ENCODE measurements at regions not wholly inside any gene's neighbourhood (a gene's known extent, or its start where the extent isn't known, plus 50 kb on each side); places are given as distances from the start of the nearest gene placed in this dataset.
A peak's percentile ranks its signal among the peaks of the same experiment; 100 is the strongest.

DNA sequence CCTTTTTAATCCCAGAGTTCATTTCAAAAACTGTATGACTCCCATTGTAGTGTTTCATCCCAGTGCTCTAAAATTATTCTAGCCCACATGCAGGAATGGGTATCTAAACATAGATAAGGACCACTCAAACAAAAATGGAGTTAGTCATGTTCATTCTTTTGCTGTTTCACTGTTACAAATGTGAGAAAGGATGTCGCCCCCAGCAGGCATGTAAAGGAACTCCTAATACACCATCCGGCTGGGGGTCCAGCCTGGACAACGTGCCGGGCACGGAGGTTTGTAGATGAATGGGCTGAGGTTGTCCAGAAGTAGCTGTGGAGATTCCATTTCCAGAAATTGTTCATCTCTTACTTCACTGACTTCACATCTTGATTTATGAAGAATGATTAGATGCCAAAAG is 101.9 kb upstream of the RAB12 start:
- intact Hi-C loops (cut with micrococcal nuclease): no loop called here
- Histone ChIP-seq H3K27ac (ENCODE audit: low read depth, low read length) (no peak overlapping the region), H3K4me3 (replicated peaks in 1 of 2; ENCODE audit: low read depth in 1 of 2, low read length in 2 of 2) (no peak overlapping the region), H3K4me1 (ENCODE audit: control insufficient read depth in 1 of 2, insufficient read depth in 2 of 2, low read length in 2 of 2) (no peaks in the 10 kb centered on the region), H3K36me3 (ENCODE audit: control insufficient read depth in 1 of 2, insufficient read depth in 2 of 2, low read length in 2 of 2) (no peaks in the 10 kb centered on the region), H3K9me2 (ENCODE audit: insufficient read depth) (no peaks in the 10 kb centered on the region), H3K9ac (ENCODE audit: low read length) (no peak overlapping the region), H4K20me1 (ENCODE audit: insufficient read depth) (no peaks in the 10 kb centered on the region), H2AFZ (ENCODE audit: low read depth, low read length, poor library complexity, severe bottlenecking) (no peak overlapping the region), H3K79me2 (ENCODE audit: insufficient read depth, low read length) (no peaks in the 10 kb centered on the region), H3K27me3 (ENCODE audit: insufficient read depth, low read length) (0 out of 2 replicates have a peak, but pooled peaks cover under 1% of the 10 kb centered on the region), H3K9me3 (ENCODE audit: control insufficient read depth in 1 of 2, insufficient read depth in 1 of 2, low read depth in 1 of 2, low read length in 2 of 2) (no peaks in the 10 kb centered on the region), H3K4me2 (ENCODE audit: low read length) (no peak overlapping the region)
- TF ChIP-seq, protein P1, sequence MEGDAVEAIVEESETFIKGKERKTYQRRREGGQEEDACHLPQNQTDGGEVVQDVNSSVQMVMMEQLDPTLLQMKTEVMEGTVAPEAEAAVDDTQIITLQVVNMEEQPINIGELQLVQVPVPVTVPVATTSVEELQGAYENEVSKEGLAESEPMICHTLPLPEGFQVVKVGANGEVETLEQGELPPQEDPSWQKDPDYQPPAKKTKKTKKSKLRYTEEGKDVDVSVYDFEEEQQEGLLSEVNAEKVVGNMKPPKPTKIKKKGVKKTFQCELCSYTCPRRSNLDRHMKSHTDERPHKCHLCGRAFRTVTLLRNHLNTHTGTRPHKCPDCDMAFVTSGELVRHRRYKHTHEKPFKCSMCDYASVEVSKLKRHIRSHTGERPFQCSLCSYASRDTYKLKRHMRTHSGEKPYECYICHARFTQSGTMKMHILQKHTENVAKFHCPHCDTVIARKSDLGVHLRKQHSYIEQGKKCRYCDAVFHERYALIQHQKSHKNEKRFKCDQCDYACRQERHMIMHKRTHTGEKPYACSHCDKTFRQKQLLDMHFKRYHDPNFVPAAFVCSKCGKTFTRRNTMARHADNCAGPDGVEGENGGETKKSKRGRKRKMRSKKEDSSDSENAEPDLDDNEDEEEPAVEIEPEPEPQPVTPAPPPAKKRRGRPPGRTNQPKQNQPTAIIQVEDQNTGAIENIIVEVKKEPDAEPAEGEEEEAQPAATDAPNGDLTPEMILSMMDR (IDR thresholded peaks at IDR 0.05 in 2 of 3, conservative IDR thresholded peaks at IDR 0.05 in 1 of 3; ENCODE audit: borderline replicate concordance in 1 of 3, insufficient read depth in 1 of 3, low read depth in 2 of 3, low read length in 2 of 3): peak in 2 of 3 experiments; percentile 52 to 56; a peak in 3 of 6 replicates
- no peak for TF ChIP-seq CEBPB (IDR thresholded peaks at IDR 0.05; ENCODE audit: low read depth)
- peak; percentile 22; the same call in 1 of the 2 replicates for TF ChIP-seq RAD21 (IDR thresholded peaks at IDR 0.05; ENCODE audit: low read depth)
- DNase-seq (ENCODE audit: low read depth, low spot score) (peak; percentile 3), ATAC-seq (peak; percentile 61; the same call in 1 of the 2 replicates)
- RAD21 ChIA-PET (ENCODE audit: low non-redundant PET in 1 of 2, low total read pairs in 2 of 2, uncharacterized antibody in 2 of 2, unreplicated experiment in 2 of 2): no interaction called here
- no TSS peak for BruUV-seq (replicated peaks)
- CTCF ChIA-PET: no interaction called here
- POLR2A ChIA-PET: no interaction called here

DNA sequence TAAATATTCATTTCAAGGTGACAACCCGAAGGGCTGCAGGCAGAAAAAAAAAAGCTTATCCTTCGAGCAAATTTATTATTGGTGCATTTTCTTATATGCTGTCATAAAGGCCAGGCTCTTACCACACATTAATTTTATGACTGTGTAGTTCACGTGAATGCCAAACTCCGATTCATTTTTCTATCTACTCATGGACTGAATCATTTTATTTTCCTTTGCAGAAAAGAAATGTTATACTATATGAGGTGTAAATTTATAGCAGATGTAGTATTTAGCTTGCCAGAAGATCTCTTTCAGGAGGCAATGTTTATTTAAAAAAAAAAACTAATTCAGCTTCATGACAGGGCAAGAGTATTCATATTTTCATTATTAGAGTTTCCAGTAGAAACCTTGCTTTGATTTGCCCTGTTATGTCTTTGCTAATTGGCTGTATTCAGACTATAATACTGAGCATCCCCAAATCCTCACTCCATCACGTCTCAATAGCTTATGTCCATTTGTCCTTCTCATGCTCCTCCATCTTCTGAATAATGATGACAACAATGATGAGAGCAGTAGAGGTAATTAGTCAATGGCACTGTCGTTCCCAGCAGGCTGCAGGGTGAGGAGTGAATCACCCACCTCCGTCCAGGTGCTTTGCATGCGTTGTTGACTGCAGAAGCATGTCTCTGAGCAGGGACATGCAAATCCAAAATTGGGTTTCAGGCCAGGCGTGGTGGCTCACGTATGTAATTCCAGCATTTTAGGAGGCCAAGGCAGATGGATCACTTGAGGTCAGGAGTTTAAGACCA is 101.1 kb upstream of the RAB12 start:
- POLR2A ChIA-PET: no interaction called here
- BruUV-seq (replicated peaks): no TSS peak
- RAD21 ChIA-PET (ENCODE audit: low non-redundant PET in 1 of 2, low total read pairs in 2 of 2, uncharacterized antibody in 2 of 2, unreplicated experiment in 2 of 2): no interaction called here

More for the DNA sequence above, 101.1 kb upstream of the RAB12 start:
- no peak overlapping the region for H3K9ac ChIP-seq (ENCODE audit: low read length)
- no peak overlapping the region for H3K4me3 ChIP-seq (replicated peaks in 1 of 2; ENCODE audit: low read depth in 1 of 2, low read length in 2 of 2)
- no peaks in the 10 kb centered on the region for H3K9me3 ChIP-seq (ENCODE audit: control insufficient read depth in 1 of 2, insufficient read depth in 1 of 2, low read depth in 1 of 2, low read length in 2 of 2)
- H3K4me2 ChIP-seq (ENCODE audit: low read length): no peak overlapping the region
- no peak for ATAC-seq
- no peaks in the 10 kb centered on the region for H3K79me2 ChIP-seq (ENCODE audit: insufficient read depth, low read length)
- no peaks in the 10 kb centered on the region for H3K4me1 ChIP-seq (ENCODE audit: control insufficient read depth in 1 of 2, insufficient read depth in 2 of 2, low read length in 2 of 2)
- H3K27ac ChIP-seq (ENCODE audit: low read depth, low read length): no peak overlapping the region
- H3K9me2 ChIP-seq (ENCODE audit: insufficient read depth): no peaks in the 10 kb centered on the region
- H4K20me1 ChIP-seq (ENCODE audit: insufficient read depth): no peaks in the 10 kb centered on the region
- TF ChIP-seq, protein P2, sequence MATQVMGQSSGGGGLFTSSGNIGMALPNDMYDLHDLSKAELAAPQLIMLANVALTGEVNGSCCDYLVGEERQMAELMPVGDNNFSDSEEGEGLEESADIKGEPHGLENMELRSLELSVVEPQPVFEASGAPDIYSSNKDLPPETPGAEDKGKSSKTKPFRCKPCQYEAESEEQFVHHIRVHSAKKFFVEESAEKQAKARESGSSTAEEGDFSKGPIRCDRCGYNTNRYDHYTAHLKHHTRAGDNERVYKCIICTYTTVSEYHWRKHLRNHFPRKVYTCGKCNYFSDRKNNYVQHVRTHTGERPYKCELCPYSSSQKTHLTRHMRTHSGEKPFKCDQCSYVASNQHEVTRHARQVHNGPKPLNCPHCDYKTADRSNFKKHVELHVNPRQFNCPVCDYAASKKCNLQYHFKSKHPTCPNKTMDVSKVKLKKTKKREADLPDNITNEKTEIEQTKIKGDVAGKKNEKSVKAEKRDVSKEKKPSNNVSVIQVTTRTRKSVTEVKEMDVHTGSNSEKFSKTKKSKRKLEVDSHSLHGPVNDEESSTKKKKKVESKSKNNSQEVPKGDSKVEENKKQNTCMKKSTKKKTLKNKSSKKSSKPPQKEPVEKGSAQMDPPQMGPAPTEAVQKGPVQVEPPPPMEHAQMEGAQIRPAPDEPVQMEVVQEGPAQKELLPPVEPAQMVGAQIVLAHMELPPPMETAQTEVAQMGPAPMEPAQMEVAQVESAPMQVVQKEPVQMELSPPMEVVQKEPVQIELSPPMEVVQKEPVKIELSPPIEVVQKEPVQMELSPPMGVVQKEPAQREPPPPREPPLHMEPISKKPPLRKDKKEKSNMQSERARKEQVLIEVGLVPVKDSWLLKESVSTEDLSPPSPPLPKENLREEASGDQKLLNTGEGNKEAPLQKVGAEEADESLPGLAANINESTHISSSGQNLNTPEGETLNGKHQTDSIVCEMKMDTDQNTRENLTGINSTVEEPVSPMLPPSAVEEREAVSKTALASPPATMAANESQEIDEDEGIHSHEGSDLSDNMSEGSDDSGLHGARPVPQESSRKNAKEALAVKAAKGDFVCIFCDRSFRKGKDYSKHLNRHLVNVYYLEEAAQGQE (IDR thresholded peaks at IDR 0.05; ENCODE audit: low read depth): no peak
- TF ChIP-seq EZH2 (IDR thresholded peaks at IDR 0.05) (no peak), JUND (IDR thresholded peaks at IDR 0.05) (no peak), POLR2AphosphoS5 (IDR thresholded peaks at IDR 0.05; ENCODE audit: low read depth, low read length) (no peak), ELF1 (IDR thresholded peaks at IDR 0.05; ENCODE audit: borderline replicate concordance, low read depth) (no peak), RAD21 (IDR thresholded peaks at IDR 0.05; ENCODE audit: low read depth) (no peak), SRF (IDR thresholded peaks at IDR 0.05; ENCODE audit: low read depth) (no peak), CEBPB (IDR thresholded peaks at IDR 0.05; ENCODE audit: low read depth) (no peak)
- 0 out of 2 replicates have a peak, but pooled peaks cover 8% of the 10 kb centered on the region for H3K27me3 ChIP-seq (ENCODE audit: insufficient read depth, low read length)
- no peak for DNase-seq (ENCODE audit: low read depth, low spot score)
- H3K36me3 ChIP-seq (ENCODE audit: control insufficient read depth in 1 of 2, insufficient read depth in 2 of 2, low read length in 2 of 2): no peaks in the 10 kb centered on the region
- H2AFZ ChIP-seq (ENCODE audit: low read depth, low read length, poor library complexity, severe bottlenecking): no peak overlapping the region
- CTCF ChIA-PET: no interaction called here
- intact Hi-C loops (cut with micrococcal nuclease): no loop called here
